SK-N-SH treated with all-trans-retinoic acid at 6 μM for 48 hours (cell line): ENCODE measurements at regions not wholly inside any gene's neighbourhood (a gene's known extent, or its start where the extent isn't known, plus 50 kb on each side); places are given as distances from the start of the nearest gene placed in this dataset.

Experiments used
- ATAC-seq: fragments of 200-7000 bp; cut with Tn5 transposase; 3 replicates; pipeline ENCODE4 v1.9.1; 2020; ENCODE audit warnings: mild to moderate bottlenecking, moderate library complexity
- ARNTL ChIP-seq: fragments of 450-650 bp; formaldehyde crosslinking; IDR thresholded peaks from 2 replicates; pipeline ENCODE4 v1.5.0; 2020; ENCODE audit warnings: low read depth, mild to moderate bottlenecking, moderate library complexity, borderline replicate concordance
- BACH2 ChIP-seq: fragments of 250-450 bp; sonication (Bioruptor Pico); IDR thresholded peaks from 2 replicates; pipeline ENCODE4 v1.9.0; 2021; ENCODE audit warnings: mild to moderate bottlenecking, borderline replicate concordance
- CSDC2 ChIP-seq: fragments of 250-450 bp; sonication (Bioruptor Pico); IDR thresholded peaks from 2 replicates; pipeline ENCODE4 v1.5.0; 2020; ENCODE audit warnings: mild to moderate bottlenecking, moderate library complexity
- ESRRG ChIP-seq: fragments of 250-450 bp; sonication (Bioruptor Pico); IDR thresholded peaks from 2 replicates; pipeline ENCODE4 v1.6.1; 2021; ENCODE audit warnings: mild to moderate bottlenecking
- GLIS3 ChIP-seq: fragments of 250-450 bp; sonication (Bioruptor Pico); IDR thresholded peaks from 2 replicates; pipeline ENCODE4 v1.5.0; 2020; ENCODE audit warnings: mild to moderate bottlenecking, moderate library complexity
- ISL1 ChIP-seq: fragments of 250-450 bp; sonication (Bioruptor Pico); IDR thresholded peaks from 2 replicates; pipeline ENCODE4 v2.1.2; 2022; ENCODE audit warnings: mild to moderate bottlenecking, moderate library complexity
- OSR1 ChIP-seq: fragments of 250-450 bp; sonication (Bioruptor Pico); IDR thresholded peaks from 2 replicates; pipeline ENCODE4 v1.8.0; 2022; ENCODE audit warnings: moderate library complexity, mild to moderate bottlenecking, inconsistent platforms
- PPARA ChIP-seq: fragments of 250-450 bp; sonication (Bioruptor Pico); IDR thresholded peaks from 2 replicates; pipeline ENCODE4 v1.5.0; 2020; ENCODE audit warnings: mild to moderate bottlenecking, borderline replicate concordance
- RARB ChIP-seq: fragments of 250-450 bp; sonication (Bioruptor Pico); IDR thresholded peaks from 2 replicates; pipeline ENCODE4 v1.8.0; 2021; ENCODE audit warnings: mild to moderate bottlenecking, moderate library complexity
- TCF4 ChIP-seq: fragments of 250-450 bp; sonication (Bioruptor Pico); IDR thresholded peaks from 2 replicates; pipeline ENCODE4 v1.8.0; 2021; ENCODE audit warnings: mild to moderate bottlenecking, moderate library complexity, borderline replicate concordance
- TOX ChIP-seq: fragments of 250-450 bp; sonication (Bioruptor Pico); IDR thresholded peaks from 2 replicates; pipeline ENCODE4 v1.8.0; 2021; ENCODE audit warnings: mild to moderate bottlenecking, moderate library complexity, borderline replicate concordance
- ZC3H10 ChIP-seq: fragments of 250-450 bp; sonication (Bioruptor Pico); IDR thresholded peaks from 2 replicates; pipeline ENCODE4 v1.5.1; 2021; ENCODE audit warnings: mild to moderate bottlenecking, moderate library complexity
- ZFP3 ChIP-seq: fragments of 250-450 bp; sonication (Bioruptor Pico); IDR thresholded peaks from 2 replicates; pipeline ENCODE4 v1.5.0; 2020; ENCODE audit warnings: mild to moderate bottlenecking, moderate library complexity
- ZFP30 ChIP-seq: fragments of 450-650 bp; formaldehyde crosslinking; IDR thresholded peaks from 2 replicates; pipeline ENCODE4 v1.5.0; 2022; ENCODE audit warnings: mild to moderate bottlenecking, moderate library complexity
- ZNF565 ChIP-seq: fragments of 450-650 bp; formaldehyde crosslinking; conservative IDR thresholded peaks from 2 replicates; pipeline ENCODE4 v1.5.0; 2020; ENCODE audit warnings: low read depth, mild to moderate bottlenecking, moderate library complexity
- ZNF70 ChIP-seq: fragments of 450-650 bp; formaldehyde crosslinking; IDR thresholded peaks from 2 replicates; pipeline ENCODE4 v1.5.0; 2020; ENCODE audit warnings: mild to moderate bottlenecking, moderate library complexity
- ZNF8 ChIP-seq: fragments of 450-650 bp; formaldehyde crosslinking; IDR thresholded peaks from 2 replicates; pipeline ENCODE4 v1.5.0; 2020; ENCODE audit warnings: mild to moderate bottlenecking, moderate library complexity
- TF ChIP-seq, protein P1 (sequence below): fragments of 250-450 bp; sonication (Bioruptor Pico); IDR thresholded peaks from 2 replicates; pipeline ENCODE4 v1.5.0; 2020; ENCODE audit warnings: mild to moderate bottlenecking, moderate library complexity
- TF ChIP-seq, protein P2 (sequence below): fragments of 250-450 bp; sonication (Bioruptor Pico); IDR thresholded peaks from 2 replicates; pipeline ENCODE4 v1.8.0; 2021; ENCODE audit warnings: low read depth, mild to moderate bottlenecking, moderate library complexity, borderline replicate concordance
- TF ChIP-seq, protein P3 (sequence below): fragments of 250-450 bp; sonication (Bioruptor Pico); IDR thresholded peaks from 2 replicates; pipeline ENCODE4 v1.5.1; 2020; ENCODE audit warnings: low read depth, mild to moderate bottlenecking, moderate library complexity
- TF ChIP-seq, protein P4 (sequence below): fragments of 250-450 bp; sonication (Bioruptor Pico); IDR thresholded peaks from 2 replicates; pipeline ENCODE4 v1.5.1; 2021; ENCODE audit warnings: mild to moderate bottlenecking, moderate library complexity

DNA sequence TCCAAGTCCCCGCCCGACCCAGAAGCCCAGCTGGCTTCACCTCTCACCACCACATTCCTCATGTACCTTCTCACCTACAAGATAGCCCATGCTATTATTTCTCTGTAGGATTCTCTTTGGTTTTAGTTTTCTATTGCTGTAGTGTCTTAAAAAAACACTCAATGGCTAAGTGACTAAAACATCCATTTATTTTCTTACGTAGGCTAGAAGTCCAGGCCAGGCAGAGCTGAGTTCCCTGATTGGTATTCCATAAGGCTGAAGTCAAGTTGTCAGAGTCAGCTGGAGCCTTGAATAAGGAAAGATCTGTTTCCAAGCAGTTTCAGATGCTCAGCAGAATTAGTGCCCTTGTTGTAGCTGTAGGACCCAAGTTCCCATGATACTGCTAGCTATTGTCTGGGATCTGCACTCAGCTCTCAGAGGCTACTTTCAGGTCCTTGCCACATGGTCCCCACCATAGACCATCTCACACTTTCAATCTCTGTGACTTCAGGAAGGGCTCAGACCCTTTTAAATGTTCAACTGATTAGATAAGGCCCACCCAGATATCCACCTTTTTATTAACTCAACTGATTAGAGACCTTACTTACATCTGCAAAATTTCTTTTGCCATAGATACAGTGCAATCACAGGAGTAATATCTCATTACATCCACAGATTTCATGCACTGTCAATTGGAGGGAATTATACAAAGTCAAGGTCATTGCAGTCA is 371.0 kb downstream of the TGFB2 start:
- no peak for TF ChIP-seq RARB (CRISPR knock-in tag)
- TF ChIP-seq ZFP30 (CRISPR knock-in tag): no peak
- no peak for TF ChIP-seq CSDC2
- TF ChIP-seq, protein P1, sequence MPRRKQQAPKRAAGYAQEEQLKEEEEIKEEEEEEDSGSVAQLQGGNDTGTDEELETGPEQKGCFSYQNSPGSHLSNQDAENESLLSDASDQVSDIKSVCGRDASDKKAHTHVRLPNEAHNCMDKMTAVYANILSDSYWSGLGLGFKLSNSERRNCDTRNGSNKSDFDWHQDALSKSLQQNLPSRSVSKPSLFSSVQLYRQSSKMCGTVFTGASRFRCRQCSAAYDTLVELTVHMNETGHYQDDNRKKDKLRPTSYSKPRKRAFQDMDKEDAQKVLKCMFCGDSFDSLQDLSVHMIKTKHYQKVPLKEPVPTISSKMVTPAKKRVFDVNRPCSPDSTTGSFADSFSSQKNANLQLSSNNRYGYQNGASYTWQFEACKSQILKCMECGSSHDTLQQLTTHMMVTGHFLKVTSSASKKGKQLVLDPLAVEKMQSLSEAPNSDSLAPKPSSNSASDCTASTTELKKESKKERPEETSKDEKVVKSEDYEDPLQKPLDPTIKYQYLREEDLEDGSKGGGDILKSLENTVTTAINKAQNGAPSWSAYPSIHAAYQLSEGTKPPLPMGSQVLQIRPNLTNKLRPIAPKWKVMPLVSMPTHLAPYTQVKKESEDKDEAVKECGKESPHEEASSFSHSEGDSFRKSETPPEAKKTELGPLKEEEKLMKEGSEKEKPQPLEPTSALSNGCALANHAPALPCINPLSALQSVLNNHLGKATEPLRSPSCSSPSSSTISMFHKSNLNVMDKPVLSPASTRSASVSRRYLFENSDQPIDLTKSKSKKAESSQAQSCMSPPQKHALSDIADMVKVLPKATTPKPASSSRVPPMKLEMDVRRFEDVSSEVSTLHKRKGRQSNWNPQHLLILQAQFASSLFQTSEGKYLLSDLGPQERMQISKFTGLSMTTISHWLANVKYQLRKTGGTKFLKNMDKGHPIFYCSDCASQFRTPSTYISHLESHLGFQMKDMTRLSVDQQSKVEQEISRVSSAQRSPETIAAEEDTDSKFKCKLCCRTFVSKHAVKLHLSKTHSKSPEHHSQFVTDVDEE (CRISPR knock-in tag): no peak
- no peak for TF ChIP-seq ESRRG (CRISPR knock-in tag)
- TF ChIP-seq, protein P2, sequence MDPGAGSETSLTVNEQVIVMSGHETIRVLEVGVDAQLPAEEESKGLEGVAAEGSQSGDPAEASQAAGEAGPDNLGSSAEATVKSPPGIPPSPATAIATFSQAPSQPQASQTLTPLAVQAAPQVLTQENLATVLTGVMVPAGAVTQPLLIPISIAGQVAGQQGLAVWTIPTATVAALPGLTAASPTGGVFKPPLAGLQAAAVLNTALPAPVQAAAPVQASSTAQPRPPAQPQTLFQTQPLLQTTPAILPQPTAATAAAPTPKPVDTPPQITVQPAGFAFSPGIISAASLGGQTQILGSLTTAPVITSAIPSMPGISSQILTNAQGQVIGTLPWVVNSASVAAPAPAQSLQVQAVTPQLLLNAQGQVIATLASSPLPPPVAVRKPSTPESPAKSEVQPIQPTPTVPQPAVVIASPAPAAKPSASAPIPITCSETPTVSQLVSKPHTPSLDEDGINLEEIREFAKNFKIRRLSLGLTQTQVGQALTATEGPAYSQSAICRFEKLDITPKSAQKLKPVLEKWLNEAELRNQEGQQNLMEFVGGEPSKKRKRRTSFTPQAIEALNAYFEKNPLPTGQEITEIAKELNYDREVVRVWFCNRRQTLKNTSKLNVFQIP (CRISPR knock-in tag): no peak
- TF ChIP-seq TOX (CRISPR knock-in tag): no peak
- TF ChIP-seq ZFP3: no peak
- TF ChIP-seq PPARA (CRISPR knock-in tag): no peak
- ATAC-seq: no peak

DNA sequence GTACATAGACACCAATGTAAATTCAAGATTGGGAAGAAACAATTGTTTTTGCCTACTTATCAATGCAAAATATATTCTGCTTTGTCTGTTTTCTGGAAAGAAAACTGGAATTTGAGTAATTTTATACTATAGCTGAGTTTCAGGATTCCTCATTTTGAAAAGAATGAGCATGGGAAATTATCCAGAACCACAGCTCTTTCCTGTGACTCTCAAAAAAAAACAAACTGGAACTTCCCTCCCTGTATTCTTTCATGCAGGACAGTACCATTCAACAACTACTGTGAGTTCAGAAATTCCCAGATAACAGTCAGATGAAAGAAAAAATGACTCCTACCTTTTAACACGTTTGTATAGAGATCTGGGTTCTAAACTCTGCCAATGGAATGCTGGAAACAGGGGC is 372.4 kb downstream of the TGFB2 start:
- ATAC-seq: 0 out of 3 replicates have a peak, but pooled peaks have one; percentile 41
- TF ChIP-seq BACH2 (no peak), ZFP3 (no peak), OSR1 (CRISPR knock-in tag) (no peak), TOX (CRISPR knock-in tag) (no peak), ARNTL (no peak), PPARA (CRISPR knock-in tag) (no peak), ZNF8 (CRISPR knock-in tag) (no peak), GLIS3 (CRISPR knock-in tag) (no peak), ZNF565 (CRISPR knock-in tag) (no peak), ZC3H10 (no peak)
- TF ChIP-seq, protein P1 (CRISPR knock-in tag): no peak

DNA sequence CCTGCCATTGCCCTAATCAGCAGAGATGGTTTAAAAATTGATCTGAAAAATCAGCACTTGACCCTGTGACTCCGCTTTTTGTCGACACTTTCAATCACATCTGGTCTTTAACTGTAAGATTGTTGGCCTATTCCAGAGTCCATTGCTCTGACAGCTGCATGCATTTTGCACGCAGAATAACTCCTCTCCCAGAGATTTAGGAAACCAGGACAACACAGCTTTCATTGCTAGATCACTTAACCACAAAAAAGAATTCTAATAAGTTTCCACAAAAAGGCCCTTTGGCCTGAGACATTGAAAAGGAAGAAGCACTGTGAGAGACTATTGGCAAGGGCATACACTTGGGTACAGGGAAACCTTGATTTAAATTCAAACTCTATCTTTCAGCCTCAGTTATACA is 373.1 kb downstream of the TGFB2 start:
- TF ChIP-seq ZNF70 (CRISPR knock-in tag) (no peak), TCF4 (CRISPR knock-in tag) (no peak), ZFP3 (no peak), ISL1 (CRISPR knock-in tag) (no peak)
- ATAC-seq: no peak

DNA sequence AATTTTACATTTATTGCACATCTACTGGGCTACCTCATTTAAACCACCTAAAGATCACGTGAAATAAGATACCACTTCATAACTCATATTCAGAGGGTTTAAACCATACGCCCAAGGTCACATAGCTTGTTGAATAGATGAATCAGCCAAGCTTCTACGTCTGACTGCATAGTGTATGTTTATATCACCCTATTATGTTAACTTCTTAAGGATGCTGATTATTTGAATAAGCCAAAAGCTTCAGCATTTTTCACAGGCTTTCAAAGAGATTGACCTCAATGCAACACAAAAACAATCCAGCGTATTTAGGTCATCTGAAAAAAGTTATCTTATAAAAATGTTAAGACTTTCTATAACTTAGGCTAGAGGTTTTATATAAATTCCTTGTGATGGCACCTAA is 373.8 kb downstream of the TGFB2 start:
- ATAC-seq: no peak
- TF ChIP-seq ZNF8 (CRISPR knock-in tag) (no peak), ISL1 (CRISPR knock-in tag) (no peak), ZFP30 (CRISPR knock-in tag) (no peak), ESRRG (CRISPR knock-in tag) (no peak), TOX (CRISPR knock-in tag) (no peak), ZNF565 (CRISPR knock-in tag) (no peak), ARNTL (no peak), BACH2 (no peak)
- TF ChIP-seq, protein P3, sequence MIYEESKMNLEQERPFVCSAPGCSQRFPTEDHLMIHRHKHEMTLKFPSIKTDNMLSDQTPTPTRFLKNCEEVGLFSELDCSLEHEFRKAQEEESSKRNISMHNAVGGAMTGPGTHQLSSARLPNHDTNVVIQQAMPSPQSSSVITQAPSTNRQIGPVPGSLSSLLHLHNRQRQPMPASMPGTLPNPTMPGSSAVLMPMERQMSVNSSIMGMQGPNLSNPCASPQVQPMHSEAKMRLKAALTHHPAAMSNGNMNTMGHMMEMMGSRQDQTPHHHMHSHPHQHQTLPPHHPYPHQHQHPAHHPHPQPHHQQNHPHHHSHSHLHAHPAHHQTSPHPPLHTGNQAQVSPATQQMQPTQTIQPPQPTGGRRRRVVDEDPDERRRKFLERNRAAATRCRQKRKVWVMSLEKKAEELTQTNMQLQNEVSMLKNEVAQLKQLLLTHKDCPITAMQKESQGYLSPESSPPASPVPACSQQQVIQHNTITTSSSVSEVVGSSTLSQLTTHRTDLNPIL: no peak
- TF ChIP-seq, protein P2 (CRISPR knock-in tag): no peak
- TF ChIP-seq, protein P4, sequence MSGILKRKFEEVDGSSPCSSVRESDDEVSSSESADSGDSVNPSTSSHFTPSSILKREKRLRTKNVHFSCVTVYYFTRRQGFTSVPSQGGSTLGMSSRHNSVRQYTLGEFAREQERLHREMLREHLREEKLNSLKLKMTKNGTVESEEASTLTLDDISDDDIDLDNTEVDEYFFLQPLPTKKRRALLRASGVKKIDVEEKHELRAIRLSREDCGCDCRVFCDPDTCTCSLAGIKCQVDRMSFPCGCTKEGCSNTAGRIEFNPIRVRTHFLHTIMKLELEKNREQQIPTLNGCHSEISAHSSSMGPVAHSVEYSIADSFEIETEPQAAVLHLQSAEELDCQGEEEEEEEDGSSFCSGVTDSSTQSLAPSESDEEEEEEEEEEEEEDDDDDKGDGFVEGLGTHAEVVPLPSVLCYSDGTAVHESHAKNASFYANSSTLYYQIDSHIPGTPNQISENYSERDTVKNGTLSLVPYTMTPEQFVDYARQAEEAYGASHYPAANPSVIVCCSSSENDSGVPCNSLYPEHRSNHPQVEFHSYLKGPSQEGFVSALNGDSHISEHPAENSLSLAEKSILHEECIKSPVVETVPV (CRISPR knock-in tag): no peak
- TF ChIP-seq, all 23 proteins: peak for 0
